ENCODE measurements at regions not wholly inside any gene's neighbourhood (a gene's known extent, or its start where the extent isn't known, plus 50 kb on each side); places are given as distances from the start of the nearest gene placed in this dataset.

DNA sequence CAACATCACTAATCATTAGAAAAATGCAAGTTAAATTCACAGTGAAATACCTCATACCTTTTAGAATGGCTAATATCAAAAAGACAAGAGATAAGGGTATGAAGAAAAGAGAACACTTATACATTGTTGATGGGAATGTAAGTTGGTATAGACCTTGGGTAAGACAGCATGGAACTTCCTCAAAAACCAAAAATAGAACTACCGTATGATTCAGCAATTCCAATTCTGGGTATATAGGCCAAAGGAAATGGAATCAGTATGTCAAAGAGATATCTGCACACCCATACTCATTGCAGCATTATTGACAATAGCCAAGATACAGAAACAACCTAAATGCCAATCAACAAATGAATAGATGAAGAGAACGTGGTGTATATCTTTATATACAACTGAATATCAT, 166.8 kb upstream of the LRRN1 start:
- H3K27ac ChIP-seq, result no peak overlapping the region
- POLR2A ChIA-PET, result no interaction called here
- no peaks in the 10 kb centered on the region for H3K4me1 ChIP-seq
- ATAC-seq, result no peak
- DNase-seq (ENCODE audit: low read depth in 1 of 2, low spot score in 1 of 2), result no peak
- H3K9me3 ChIP-seq, result no peaks in the 10 kb centered on the region
- H3K4me3 ChIP-seq, result no peak overlapping the region
- 31% methylated on average over 2 of the region's 2 CpGs for WGBS (ENCODE audit: missing lambda C conversion rate)
- no peak for FAIRE-seq
- CTCF ChIA-PET, result no interaction called here
- no peak overlapping the region for H3K4me2 ChIP-seq
- no peak for TF ChIP-seq RARB (CRISPR knock-in tag; IDR thresholded peaks at IDR 0.05)
- TF ChIP-seq, protein P1, sequence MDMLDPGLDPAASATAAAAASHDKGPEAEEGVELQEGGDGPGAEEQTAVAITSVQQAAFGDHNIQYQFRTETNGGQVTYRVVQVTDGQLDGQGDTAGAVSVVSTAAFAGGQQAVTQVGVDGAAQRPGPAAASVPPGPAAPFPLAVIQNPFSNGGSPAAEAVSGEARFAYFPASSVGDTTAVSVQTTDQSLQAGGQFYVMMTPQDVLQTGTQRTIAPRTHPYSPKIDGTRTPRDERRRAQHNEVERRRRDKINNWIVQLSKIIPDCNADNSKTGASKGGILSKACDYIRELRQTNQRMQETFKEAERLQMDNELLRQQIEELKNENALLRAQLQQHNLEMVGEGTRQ (IDR thresholded peaks at IDR 0.05), result no peak
- no peak for TF ChIP-seq ESRRA (IDR thresholded peaks at IDR 0.05; ENCODE audit: borderline replicate concordance, low read length)
- no peak for TF ChIP-seq PBX3 (IDR thresholded peaks at IDR 0.05)
- no peak for TF ChIP-seq BCL3 (IDR thresholded peaks at IDR 0.05)
- TF ChIP-seq, protein P2, sequence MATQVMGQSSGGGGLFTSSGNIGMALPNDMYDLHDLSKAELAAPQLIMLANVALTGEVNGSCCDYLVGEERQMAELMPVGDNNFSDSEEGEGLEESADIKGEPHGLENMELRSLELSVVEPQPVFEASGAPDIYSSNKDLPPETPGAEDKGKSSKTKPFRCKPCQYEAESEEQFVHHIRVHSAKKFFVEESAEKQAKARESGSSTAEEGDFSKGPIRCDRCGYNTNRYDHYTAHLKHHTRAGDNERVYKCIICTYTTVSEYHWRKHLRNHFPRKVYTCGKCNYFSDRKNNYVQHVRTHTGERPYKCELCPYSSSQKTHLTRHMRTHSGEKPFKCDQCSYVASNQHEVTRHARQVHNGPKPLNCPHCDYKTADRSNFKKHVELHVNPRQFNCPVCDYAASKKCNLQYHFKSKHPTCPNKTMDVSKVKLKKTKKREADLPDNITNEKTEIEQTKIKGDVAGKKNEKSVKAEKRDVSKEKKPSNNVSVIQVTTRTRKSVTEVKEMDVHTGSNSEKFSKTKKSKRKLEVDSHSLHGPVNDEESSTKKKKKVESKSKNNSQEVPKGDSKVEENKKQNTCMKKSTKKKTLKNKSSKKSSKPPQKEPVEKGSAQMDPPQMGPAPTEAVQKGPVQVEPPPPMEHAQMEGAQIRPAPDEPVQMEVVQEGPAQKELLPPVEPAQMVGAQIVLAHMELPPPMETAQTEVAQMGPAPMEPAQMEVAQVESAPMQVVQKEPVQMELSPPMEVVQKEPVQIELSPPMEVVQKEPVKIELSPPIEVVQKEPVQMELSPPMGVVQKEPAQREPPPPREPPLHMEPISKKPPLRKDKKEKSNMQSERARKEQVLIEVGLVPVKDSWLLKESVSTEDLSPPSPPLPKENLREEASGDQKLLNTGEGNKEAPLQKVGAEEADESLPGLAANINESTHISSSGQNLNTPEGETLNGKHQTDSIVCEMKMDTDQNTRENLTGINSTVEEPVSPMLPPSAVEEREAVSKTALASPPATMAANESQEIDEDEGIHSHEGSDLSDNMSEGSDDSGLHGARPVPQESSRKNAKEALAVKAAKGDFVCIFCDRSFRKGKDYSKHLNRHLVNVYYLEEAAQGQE (IDR thresholded peaks at IDR 0.05), result no peak
- no peak for TF ChIP-seq ZC3H11A (IDR thresholded peaks at IDR 0.05)
- no peak for TF ChIP-seq RCOR1 (IDR thresholded peaks at IDR 0.05; ENCODE audit: low read depth, low read length)
- no peak for TF ChIP-seq NR3C1 (IDR thresholded peaks at IDR 0.05)
- TF ChIP-seq CHD2 (IDR thresholded peaks at IDR 0.05; ENCODE audit: low read length, partially characterized antibody), result no peak
- no peak for TF ChIP-seq ZSCAN20 (CRISPR knock-in tag; IDR thresholded peaks at IDR 0.05)
- TF ChIP-seq BHLHE40 (IDR thresholded peaks at IDR 0.05; ENCODE audit: low read depth, low read length), result no peak
- TF ChIP-seq MAZ (IDR thresholded peaks at IDR 0.05; ENCODE audit: borderline replicate concordance, low read depth, low read length), result no peak
- TF ChIP-seq FOXS1 (CRISPR knock-in tag; IDR thresholded peaks at IDR 0.05), result no peak
- no peak for TF ChIP-seq E2F6 (IDR thresholded peaks at IDR 0.05; ENCODE audit: borderline replicate concordance, low read depth)

GRCh38 chr3:3631114-3631513, 168.1 kb upstream of the LRRN1 start:
- H3K4me3 ChIP-seq, result no peak overlapping the region
- H3K4me2 ChIP-seq, result no peak overlapping the region
- ATAC-seq (no peak), DNase-seq (ENCODE audit: low read depth in 1 of 2, low spot score in 1 of 2) (no peak), FAIRE-seq (no peak)
- ChIA-PET POLR2A (no interaction called here), CTCF (no interaction called here)
- H3K9me3 ChIP-seq, result no peaks in the 10 kb centered on the region
- H3K27ac ChIP-seq, result no peak overlapping the region
- WGBS (ENCODE audit: missing lambda C conversion rate), result 5% methylated on average over 4 of the region's 4 CpGs
- H3K4me1 ChIP-seq, result no peaks in the 10 kb centered on the region
- no peak for TF ChIP-seq FOSL2 (IDR thresholded peaks at IDR 0.05)
- no peak for TF ChIP-seq FOSL2 (CRISPR knock-in tag; IDR thresholded peaks at IDR 0.05)
- no peak for TF ChIP-seq ESRRA (IDR thresholded peaks at IDR 0.05; ENCODE audit: borderline replicate concordance, low read length)
- TF ChIP-seq, protein P3, sequence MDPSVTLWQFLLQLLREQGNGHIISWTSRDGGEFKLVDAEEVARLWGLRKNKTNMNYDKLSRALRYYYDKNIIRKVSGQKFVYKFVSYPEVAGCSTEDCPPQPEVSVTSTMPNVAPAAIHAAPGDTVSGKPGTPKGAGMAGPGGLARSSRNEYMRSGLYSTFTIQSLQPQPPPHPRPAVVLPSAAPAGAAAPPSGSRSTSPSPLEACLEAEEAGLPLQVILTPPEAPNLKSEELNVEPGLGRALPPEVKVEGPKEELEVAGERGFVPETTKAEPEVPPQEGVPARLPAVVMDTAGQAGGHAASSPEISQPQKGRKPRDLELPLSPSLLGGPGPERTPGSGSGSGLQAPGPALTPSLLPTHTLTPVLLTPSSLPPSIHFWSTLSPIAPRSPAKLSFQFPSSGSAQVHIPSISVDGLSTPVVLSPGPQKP (IDR thresholded peaks at IDR 0.05; ENCODE audit: low read depth, low read length), result no peak
- no peak for TF ChIP-seq BCL3 (IDR thresholded peaks at IDR 0.05)
- TF ChIP-seq RAD21 (conservative IDR thresholded peaks at IDR 0.05 in 1 of 2, IDR thresholded peaks at IDR 0.05 in 1 of 2), result no peak
- TF ChIP-seq JUN (IDR thresholded peaks at IDR 0.05), result no peak
- TF ChIP-seq EP300 (IDR thresholded peaks at IDR 0.05), result no peak
- TF ChIP-seq RNF2 (IDR thresholded peaks at IDR 0.05; ENCODE audit: borderline replicate concordance, low read depth), result no peak
- TF ChIP-seq CHD2 (IDR thresholded peaks at IDR 0.05; ENCODE audit: low read length, partially characterized antibody), result no peak
- no peak for TF ChIP-seq SMC3 (IDR thresholded peaks at IDR 0.05)
- TF ChIP-seq HEYL (CRISPR knock-in tag; IDR thresholded peaks at IDR 0.05), result no peak
- TF ChIP-seq FOSB (CRISPR knock-in tag; IDR thresholded peaks at IDR 0.05), result no peak
- TF ChIP-seq NFE2L2 (conservative IDR thresholded peaks at IDR 0.05; ENCODE audit: low read length), result no peak
- no peak for TF ChIP-seq POLR2AphosphoS2 (conservative IDR thresholded peaks at IDR 0.05; ENCODE audit: low read length)

Measured in A549 (cell line).